ENCODE measurements at regions not wholly inside any gene's neighbourhood (a gene's known extent, or its start where the extent isn't known, plus 50 kb on each side); places are given as distances from the start of the nearest gene placed in this dataset.
"Not testable (repeated sequence)": the region's sequence is repeated elsewhere in the genome, so short reads cannot be mapped to it uniquely, and the experiment has no call there.

- H3K4me3 ChIP-seq (ENCODE audit: low read depth, low read length), result no peak overlapping the region
- 86% methylated on average over 1 of the region's 2 CpGs for WGBS (ENCODE audit: insufficient coverage)
- H3K9me3 ChIP-seq (ENCODE audit: control insufficient read depth, insufficient read depth, low read length), result no peaks in the 10 kb centered on the region
- no peak overlapping the region for H3K27ac ChIP-seq (ENCODE audit: low read depth, low read length)
- DNase-seq (ENCODE audit: low read depth in 4 of 6, low spot score in 6 of 6), result no peak
- no peaks in the 10 kb centered on the region for H3K36me3 ChIP-seq (ENCODE audit: control insufficient read depth, insufficient read depth, low read length)
- no peaks in the 10 kb centered on the region for H3K4me1 ChIP-seq (ENCODE audit: control insufficient read depth, insufficient read depth, low read length)
- H3K27me3 ChIP-seq (ENCODE audit: control insufficient read depth, insufficient read depth, low read length), result no peaks in the 10 kb centered on the region
These were observed 78.4 kb upstream of the TMEM170B start for GRCh38 chr6:11459079-11459610.

DNA sequence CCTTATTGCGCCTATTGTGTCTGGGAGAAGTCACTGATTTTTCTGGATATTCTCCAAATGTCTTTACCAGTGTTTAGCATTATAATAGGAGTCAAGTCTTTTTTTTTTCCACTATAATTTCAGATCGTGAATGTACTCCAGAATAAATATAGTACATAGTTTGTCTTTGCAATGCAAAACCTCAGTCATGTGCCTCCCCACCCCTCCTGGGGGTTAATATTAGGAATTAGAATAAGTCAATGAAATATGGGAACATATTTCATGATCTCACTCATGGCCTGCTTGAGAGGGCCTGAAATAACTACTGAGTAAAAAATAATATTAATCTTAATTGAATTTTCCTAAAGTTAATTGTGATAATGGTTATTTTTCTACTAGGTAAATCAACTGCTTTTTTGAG lies 79.0 kb upstream of the TMEM170B start:
- Histone ChIP-seq H3K4me3 (ENCODE audit: low read depth, low read length) (no peak overlapping the region), H3K27me3 (ENCODE audit: control insufficient read depth, insufficient read depth, low read length) (no peaks in the 10 kb centered on the region), H3K27ac (ENCODE audit: low read depth, low read length) (no peak overlapping the region), H3K36me3 (ENCODE audit: control insufficient read depth, insufficient read depth, low read length) (no peaks in the 10 kb centered on the region), H3K9me3 (ENCODE audit: control insufficient read depth, insufficient read depth, low read length) (no peaks in the 10 kb centered on the region), H3K4me1 (ENCODE audit: control insufficient read depth, insufficient read depth, low read length) (no peaks in the 10 kb centered on the region)
- no peak for DNase-seq (ENCODE audit: low read depth in 4 of 6, low spot score in 6 of 6)
- WGBS (ENCODE audit: insufficient coverage), result no CpG with 5 or more reads among the region's 2 CpGs

- H3K9me3 ChIP-seq (ENCODE audit: control insufficient read depth, insufficient read depth, low read length); H3K4me1 ChIP-seq (ENCODE audit: control insufficient read depth, insufficient read depth, low read length): not testable (repeated sequence)
- WGBS (ENCODE audit: insufficient coverage), result no CpG with 5 or more reads among the region's 6 CpGs
These were observed 80.1 kb upstream of the TMEM170B start for GRCh38 chr6:11457422-11457821.

DNA sequence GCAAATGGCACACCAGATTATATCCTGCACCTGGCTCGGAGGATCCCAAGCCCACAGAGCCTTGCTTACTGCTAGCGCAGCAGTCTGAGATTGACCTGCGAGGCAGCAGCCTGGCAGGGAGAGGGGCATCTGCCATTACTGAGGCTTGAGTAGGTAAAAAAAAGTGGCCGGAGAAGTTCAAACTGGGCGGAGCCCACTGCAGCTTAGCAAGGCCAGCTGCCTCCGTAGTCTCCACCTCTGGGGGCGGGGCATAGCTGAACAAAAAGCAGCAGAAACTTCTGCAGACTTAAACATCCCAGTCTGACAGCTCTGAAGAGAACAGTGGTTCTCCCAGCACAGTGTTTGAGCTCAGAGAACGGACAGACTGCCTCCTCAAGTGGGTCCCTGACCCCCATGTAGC lies 85.4 kb upstream of the TMEM170B start:
- H3K36me3 ChIP-seq (ENCODE audit: control insufficient read depth, insufficient read depth, low read length); H3K27ac ChIP-seq (ENCODE audit: low read depth, low read length); DNase-seq (ENCODE audit: low read depth in 4 of 6, low spot score in 6 of 6); H3K4me3 ChIP-seq (ENCODE audit: low read depth, low read length); H3K4me1 ChIP-seq (ENCODE audit: control insufficient read depth, insufficient read depth, low read length); H3K9me3 ChIP-seq (ENCODE audit: control insufficient read depth, insufficient read depth, low read length); H3K27me3 ChIP-seq (ENCODE audit: control insufficient read depth, insufficient read depth, low read length): not testable (repeated sequence)
- WGBS (ENCODE audit: insufficient coverage), result 85% methylated on average over 8 of the region's 8 CpGs

More at GRCh38 chr6:11457422-11457821, 80.1 kb upstream of the TMEM170B start:
- H3K27me3 ChIP-seq (ENCODE audit: control insufficient read depth, insufficient read depth, low read length); H3K36me3 ChIP-seq (ENCODE audit: control insufficient read depth, insufficient read depth, low read length); DNase-seq (ENCODE audit: low read depth in 4 of 6, low spot score in 6 of 6); H3K27ac ChIP-seq (ENCODE audit: low read depth, low read length); H3K4me3 ChIP-seq (ENCODE audit: low read depth, low read length): not testable (repeated sequence)

DNA sequence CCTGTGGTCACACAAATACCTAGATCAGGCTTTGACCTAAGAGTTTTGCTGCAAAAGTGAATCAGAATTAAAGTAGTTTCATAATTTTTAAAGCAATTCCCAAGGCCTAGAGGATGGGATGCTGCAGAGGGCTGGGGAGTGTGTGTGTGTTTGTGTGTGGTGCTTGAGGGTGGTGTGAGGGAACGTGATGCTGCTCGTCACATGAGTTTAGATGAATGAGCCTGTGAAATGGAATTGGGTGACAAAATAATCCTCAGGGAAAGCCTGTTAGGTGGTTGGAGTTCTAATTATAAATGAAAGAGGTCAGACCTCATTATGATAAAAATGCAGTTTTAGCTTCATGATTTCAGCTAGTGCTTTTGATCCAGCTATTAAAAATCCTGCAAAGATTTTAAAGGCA lies 87.5 kb upstream of the TMEM170B start:
- Histone ChIP-seq H3K4me3 (ENCODE audit: low read depth, low read length) (no peak overlapping the region), H3K9me3 (ENCODE audit: control insufficient read depth, insufficient read depth, low read length) (no peaks in the 10 kb centered on the region), H3K27me3 (ENCODE audit: control insufficient read depth, insufficient read depth, low read length) (no peaks in the 10 kb centered on the region), H3K27ac (ENCODE audit: low read depth, low read length) (no peak overlapping the region), H3K36me3 (ENCODE audit: control insufficient read depth, insufficient read depth, low read length) (no peaks in the 10 kb centered on the region), H3K4me1 (ENCODE audit: control insufficient read depth, insufficient read depth, low read length) (no peaks in the 10 kb centered on the region)
- WGBS (ENCODE audit: insufficient coverage), result 67% methylated on average over 2 of the region's 2 CpGs
- DNase-seq (ENCODE audit: low read depth in 4 of 6, low spot score in 6 of 6), result peak in 1 of 6 donors; percentile 39

DNA sequence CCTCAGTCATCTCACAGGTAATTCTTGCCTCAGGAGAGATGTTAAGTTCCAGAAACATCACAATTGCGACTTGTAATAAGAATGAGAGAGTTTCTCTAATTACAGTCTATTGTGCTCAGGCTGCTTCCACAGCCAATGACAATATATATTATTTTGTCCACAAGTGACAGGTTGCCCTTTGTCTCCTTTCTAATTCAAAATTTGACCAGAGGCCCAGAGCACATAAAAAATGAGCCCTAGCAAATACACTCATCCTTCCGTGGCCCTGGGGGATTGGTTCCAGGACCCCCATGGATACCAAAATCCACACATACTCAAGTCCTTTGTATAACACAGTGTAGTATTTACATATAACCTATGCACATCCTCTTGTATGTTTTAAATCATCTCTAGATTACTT lies 88.1 kb upstream of the TMEM170B start:
- no peaks in the 10 kb centered on the region for H3K36me3 ChIP-seq (ENCODE audit: control insufficient read depth, insufficient read depth, low read length)
- DNase-seq (ENCODE audit: low read depth in 4 of 6, low spot score in 6 of 6), result no peak
- no peaks in the 10 kb centered on the region for H3K9me3 ChIP-seq (ENCODE audit: control insufficient read depth, insufficient read depth, low read length)
- H3K4me3 ChIP-seq (ENCODE audit: low read depth, low read length), result no peak overlapping the region
- no peaks in the 10 kb centered on the region for H3K4me1 ChIP-seq (ENCODE audit: control insufficient read depth, insufficient read depth, low read length)
- H3K27me3 ChIP-seq (ENCODE audit: control insufficient read depth, insufficient read depth, low read length), result no peaks in the 10 kb centered on the region
- no CpG with 5 or more reads among the region's 2 CpGs for WGBS (ENCODE audit: insufficient coverage)
- H3K27ac ChIP-seq (ENCODE audit: low read depth, low read length), result no peak overlapping the region

DNA sequence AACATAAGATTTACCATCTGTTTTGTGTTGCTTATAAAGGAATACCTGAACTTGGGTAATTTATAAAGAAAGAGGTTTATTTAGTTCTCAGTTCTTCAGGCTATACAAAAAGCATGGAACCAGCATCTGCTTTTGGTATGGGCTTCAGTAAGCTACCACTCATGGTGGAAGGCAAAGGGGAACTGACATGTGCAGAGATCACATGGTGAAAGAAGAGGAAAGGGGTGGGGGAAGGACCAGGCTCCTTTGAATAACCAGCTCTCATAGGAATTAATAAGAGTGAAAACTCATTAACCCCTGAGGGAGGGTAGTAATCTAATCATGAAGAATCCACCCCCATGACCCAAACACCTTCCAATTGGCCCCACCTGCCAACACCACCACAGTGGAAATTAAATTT lies 89.5 kb upstream of the TMEM170B start:
- H3K27ac ChIP-seq (ENCODE audit: low read depth, low read length), result no peak overlapping the region
- no peaks in the 10 kb centered on the region for H3K27me3 ChIP-seq (ENCODE audit: control insufficient read depth, insufficient read depth, low read length)
- no peaks in the 10 kb centered on the region for H3K9me3 ChIP-seq (ENCODE audit: control insufficient read depth, insufficient read depth, low read length)
- DNase-seq (ENCODE audit: low read depth in 4 of 6, low spot score in 6 of 6), result no peak
- no peaks in the 10 kb centered on the region for H3K4me1 ChIP-seq (ENCODE audit: control insufficient read depth, insufficient read depth, low read length)
- no peaks in the 10 kb centered on the region for H3K36me3 ChIP-seq (ENCODE audit: control insufficient read depth, insufficient read depth, low read length)
- H3K4me3 ChIP-seq (ENCODE audit: low read depth, low read length), result no peak overlapping the region

GRCh38 chr6:11447265-11447664 lies 90.3 kb upstream of the TMEM170B start:
- no peak for DNase-seq (ENCODE audit: low read depth in 4 of 6, low spot score in 6 of 6)
- Histone ChIP-seq H3K27me3 (ENCODE audit: control insufficient read depth, insufficient read depth, low read length) (no peaks in the 10 kb centered on the region), H3K4me1 (ENCODE audit: control insufficient read depth, insufficient read depth, low read length) (no peaks in the 10 kb centered on the region), H3K27ac (ENCODE audit: low read depth, low read length) (no peak overlapping the region), H3K4me3 (ENCODE audit: low read depth, low read length) (no peak overlapping the region), H3K36me3 (ENCODE audit: control insufficient read depth, insufficient read depth, low read length) (no peaks in the 10 kb centered on the region), H3K9me3 (ENCODE audit: control insufficient read depth, insufficient read depth, low read length) (no peaks in the 10 kb centered on the region)
- WGBS (ENCODE audit: insufficient coverage), result no CpG with 5 or more reads among the region's 1 CpG

GRCh38 chr6:11445146-11445545 lies 92.4 kb upstream of the TMEM170B start:
- Histone ChIP-seq H3K27ac (ENCODE audit: low read depth, low read length) (no peak overlapping the region), H3K9me3 (ENCODE audit: control insufficient read depth, insufficient read depth, low read length) (no peaks in the 10 kb centered on the region), H3K4me3 (ENCODE audit: low read depth, low read length) (no peak overlapping the region), H3K4me1 (ENCODE audit: control insufficient read depth, insufficient read depth, low read length) (no peaks in the 10 kb centered on the region), H3K27me3 (ENCODE audit: control insufficient read depth, insufficient read depth, low read length) (no peaks in the 10 kb centered on the region), H3K36me3 (ENCODE audit: control insufficient read depth, insufficient read depth, low read length) (no peaks in the 10 kb centered on the region)
- no CpG with 5 or more reads among the region's 2 CpGs for WGBS (ENCODE audit: insufficient coverage)
- no peak for DNase-seq (ENCODE audit: low read depth in 4 of 6, low spot score in 6 of 6)

DNA sequence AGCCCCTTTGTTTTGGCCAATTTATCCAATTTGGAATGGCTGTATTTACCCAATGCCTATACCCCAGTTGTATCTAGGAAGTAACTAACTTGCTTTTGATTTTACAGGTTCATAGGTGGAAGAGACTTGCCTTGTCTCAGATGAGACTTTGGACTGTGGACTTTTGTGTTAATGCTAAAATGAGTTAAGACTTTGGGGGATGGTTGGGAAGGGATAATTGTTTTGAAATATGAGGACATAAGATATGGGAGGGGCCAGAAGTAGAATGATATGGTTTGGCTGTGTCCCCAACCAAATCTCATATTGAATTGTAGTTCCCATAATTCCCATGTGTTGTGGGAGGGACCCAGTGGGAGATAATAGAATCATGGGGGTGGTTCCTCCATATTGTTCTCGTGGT lies 94.4 kb upstream of the TMEM170B start:
- H3K4me3 ChIP-seq (ENCODE audit: low read depth, low read length); H3K9me3 ChIP-seq (ENCODE audit: control insufficient read depth, insufficient read depth, low read length); H3K36me3 ChIP-seq (ENCODE audit: control insufficient read depth, insufficient read depth, low read length); H3K27me3 ChIP-seq (ENCODE audit: control insufficient read depth, insufficient read depth, low read length); H3K27ac ChIP-seq (ENCODE audit: low read depth, low read length); DNase-seq (ENCODE audit: low read depth in 4 of 6, low spot score in 6 of 6); H3K4me1 ChIP-seq (ENCODE audit: control insufficient read depth, insufficient read depth, low read length): not testable (repeated sequence)
- 73% methylated on average over 1 of the region's 1 CpG for WGBS (ENCODE audit: insufficient coverage)
